Loucy (cell line): ENCODE measurements at regions not wholly inside any gene's neighbourhood (a gene's known extent, or its start where the extent isn't known, plus 50 kb on each side); places are given as distances from the start of the nearest gene placed in this dataset.

Experiments used
- EZH2phosphoT487 ChIP-seq: fragments of 200-600 bp; IDR thresholded peaks from 2 replicates; pipeline ENCODE4 v1.6.1; 2018; ENCODE audit warnings: antibody characterized with exemption, mild to moderate bottlenecking, moderate library complexity, borderline replicate concordance
- TF ChIP-seq, protein P1 (sequence below): fragments of 200-600 bp; sonication (generic); conservative IDR thresholded peaks from 2 replicates; pipeline ENCODE4 v1.5.1; 2014; ENCODE audit warnings: mild to moderate bottlenecking, antibody characterized with exemption, low read length

DNA sequence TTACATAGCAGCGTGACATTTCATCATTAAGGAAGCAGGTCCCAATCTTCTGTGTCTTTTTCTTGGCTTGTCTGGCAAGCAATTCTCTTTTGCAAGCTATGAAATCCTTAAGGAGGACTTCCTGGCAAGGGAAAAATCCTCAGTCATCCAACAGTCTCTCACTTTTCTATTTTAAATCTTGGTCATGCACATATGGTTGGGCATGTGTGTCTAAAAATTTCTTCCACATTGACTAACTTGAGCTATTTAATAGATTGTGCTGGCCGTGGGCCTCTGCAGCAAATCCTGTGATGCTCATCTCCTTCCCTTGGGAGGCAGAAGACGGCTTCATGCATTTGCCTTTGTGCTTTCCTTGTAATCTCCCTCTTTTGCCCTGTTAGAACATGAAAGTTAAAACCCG lies 634.3 kb upstream of the FANCL start:
- TF ChIP-seq, protein P1, sequence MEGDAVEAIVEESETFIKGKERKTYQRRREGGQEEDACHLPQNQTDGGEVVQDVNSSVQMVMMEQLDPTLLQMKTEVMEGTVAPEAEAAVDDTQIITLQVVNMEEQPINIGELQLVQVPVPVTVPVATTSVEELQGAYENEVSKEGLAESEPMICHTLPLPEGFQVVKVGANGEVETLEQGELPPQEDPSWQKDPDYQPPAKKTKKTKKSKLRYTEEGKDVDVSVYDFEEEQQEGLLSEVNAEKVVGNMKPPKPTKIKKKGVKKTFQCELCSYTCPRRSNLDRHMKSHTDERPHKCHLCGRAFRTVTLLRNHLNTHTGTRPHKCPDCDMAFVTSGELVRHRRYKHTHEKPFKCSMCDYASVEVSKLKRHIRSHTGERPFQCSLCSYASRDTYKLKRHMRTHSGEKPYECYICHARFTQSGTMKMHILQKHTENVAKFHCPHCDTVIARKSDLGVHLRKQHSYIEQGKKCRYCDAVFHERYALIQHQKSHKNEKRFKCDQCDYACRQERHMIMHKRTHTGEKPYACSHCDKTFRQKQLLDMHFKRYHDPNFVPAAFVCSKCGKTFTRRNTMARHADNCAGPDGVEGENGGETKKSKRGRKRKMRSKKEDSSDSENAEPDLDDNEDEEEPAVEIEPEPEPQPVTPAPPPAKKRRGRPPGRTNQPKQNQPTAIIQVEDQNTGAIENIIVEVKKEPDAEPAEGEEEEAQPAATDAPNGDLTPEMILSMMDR = no peak
- no peak for TF ChIP-seq EZH2phosphoT487
